ENCODE measurements at regions not wholly inside any gene's neighbourhood (a gene's known extent, or its start where the extent isn't known, plus 50 kb on each side); places are given as distances from the start of the nearest gene placed in this dataset.

DNA sequence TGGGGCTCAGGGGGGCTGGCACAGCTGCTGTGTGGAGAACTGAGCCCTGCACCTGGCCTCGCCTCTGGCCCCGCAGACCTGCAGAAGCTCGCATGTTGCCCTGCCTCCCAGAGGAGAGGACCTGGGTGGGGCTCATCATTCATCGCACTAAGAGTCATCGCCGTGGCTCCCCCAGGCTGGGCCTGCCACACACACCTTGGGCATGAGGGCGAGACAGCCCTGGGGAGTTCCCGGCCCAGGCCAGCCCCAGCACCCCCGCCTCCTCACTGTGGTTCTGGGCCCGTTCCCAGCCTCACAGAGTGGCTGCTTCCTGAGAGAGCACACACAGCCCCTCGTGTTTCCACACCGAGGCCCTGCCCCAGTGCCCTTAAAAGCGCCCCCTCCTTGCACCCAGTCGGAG is 694.6 kb downstream of the TBC1D22A start:
- DNase-seq (ENCODE audit: low read depth in 2 of 2): no peak

DNA sequence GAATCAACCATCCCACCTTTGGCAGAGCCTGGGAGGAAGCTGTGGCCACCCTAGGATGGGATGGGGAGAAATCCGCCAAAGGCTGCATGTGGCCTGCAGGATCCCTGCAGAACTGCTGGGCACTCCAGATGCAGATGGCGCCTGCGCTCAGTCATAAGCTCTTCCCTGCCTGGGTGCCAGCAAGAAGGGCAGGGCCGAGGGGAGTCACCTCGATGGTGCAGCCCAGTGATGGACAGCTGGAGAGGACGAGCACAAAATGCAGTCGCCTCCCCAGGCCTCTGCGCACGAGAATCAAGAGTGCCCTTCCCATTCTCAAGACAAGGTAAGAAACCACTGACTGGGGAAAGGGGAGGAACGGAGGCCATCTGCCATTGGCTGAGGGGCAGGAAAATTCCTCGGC is 693.6 kb downstream of the TBC1D22A start:
- no peak for DNase-seq (ENCODE audit: low read depth in 2 of 2)

DNA sequence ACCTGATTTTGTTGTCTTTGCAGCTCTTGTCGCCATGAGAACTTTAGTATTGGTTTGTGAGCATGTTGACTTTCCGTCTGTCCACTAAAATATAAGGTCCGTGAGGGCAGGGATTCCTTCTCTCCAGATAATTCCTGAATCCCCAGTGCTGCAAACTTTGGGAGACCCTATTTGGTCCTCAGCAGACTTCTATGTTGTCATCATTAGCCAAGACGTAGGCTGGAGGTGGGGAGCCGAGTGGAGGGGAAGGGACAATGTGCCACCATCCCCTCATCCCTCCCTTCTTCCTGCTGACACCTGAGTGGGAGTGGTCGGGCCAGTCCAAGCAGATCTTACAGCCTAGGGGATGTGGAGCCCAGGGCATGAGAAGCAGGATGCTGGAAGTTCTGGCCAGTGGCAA is 690.6 kb downstream of the TBC1D22A start:
- no peak for DNase-seq (ENCODE audit: low read depth in 2 of 2)

DNA sequence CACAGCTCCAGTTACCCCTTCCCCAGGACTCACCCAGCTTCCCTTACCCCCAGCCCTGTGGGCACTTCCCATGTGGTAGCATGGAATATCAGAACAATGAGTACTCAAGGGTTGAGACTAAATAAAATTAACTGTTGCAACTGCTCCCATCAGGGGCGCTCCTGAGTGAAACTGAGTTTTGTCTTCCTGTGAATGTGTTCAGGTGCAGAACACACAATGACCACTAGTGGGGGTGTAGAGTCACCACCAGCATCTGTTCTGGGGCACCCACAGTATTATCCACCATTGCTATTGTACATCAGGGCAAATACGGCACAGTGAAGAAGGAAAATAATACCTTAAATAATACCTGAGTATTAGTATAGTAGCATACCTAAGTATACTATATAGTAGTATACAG is 689.7 kb downstream of the TBC1D22A start:
- no peak for DNase-seq (ENCODE audit: low read depth in 2 of 2)

DNA sequence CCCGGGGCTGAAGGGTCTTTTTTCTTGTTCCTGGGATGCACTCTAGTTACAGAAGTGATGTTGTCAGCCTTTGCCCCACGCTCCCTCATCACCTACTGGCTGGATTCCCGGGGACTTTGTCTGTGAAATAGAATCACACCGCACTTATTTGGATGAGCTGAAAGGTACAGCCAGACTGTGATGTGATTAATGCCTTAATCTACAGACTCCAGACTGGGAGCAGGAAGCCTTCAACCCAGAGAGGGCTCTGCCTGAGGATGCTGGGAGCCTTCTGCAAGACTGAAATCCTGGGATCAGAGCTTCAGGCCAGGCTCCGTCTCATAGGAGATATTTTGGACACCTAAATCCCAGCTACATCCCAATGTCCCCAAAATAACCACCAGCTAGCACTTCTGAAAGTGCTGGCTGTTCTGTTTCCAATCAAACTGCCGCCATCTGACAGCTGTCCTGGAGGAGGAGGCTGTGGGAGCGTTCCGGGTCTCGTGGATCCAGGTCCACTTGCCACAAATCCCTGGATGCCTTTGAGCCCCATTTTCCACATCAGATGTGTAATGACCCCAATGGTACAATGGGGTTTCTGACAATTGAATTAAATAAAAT is 688.5 kb downstream of the TBC1D22A start:
- no peak for DNase-seq (ENCODE audit: low read depth in 2 of 2)

DNA sequence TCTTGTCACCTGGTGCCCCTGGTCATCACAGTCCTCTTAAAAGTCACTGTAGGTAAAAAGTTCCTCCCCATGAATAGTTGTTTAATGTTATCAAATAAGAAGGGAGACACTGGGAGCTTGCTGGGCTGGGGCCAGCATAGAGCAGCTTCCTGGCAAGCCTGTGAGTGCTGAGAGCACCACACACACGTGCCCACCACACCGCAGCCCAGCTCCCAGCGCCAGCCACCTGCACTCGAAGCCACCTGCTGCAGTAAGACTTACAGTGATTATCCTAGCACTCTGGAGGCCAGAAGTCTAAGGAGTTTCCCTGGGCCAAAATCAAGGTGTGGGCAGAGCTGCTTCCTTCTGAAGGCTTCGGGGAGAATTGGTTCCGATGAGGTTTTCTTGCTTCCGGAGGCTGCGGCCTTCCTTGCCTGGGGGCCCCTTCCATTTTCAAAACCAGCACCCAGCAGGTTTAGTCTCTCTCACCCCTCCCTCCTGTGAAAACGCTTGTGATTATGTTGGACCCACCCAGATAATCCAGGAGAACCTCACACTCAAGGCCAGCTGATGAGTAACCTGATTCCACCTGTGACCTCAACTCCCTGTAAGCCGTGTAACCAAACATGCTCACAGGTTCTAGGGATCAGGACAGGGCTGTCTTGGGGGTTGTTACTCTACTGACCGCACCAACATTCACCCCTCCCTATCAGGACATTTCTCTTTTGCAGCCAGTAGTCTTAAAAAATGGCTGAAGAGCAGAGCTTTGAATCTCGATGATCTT is 687.2 kb downstream of the TBC1D22A start:
- DNase-seq (ENCODE audit: low read depth in 2 of 2): no peak

DNA sequence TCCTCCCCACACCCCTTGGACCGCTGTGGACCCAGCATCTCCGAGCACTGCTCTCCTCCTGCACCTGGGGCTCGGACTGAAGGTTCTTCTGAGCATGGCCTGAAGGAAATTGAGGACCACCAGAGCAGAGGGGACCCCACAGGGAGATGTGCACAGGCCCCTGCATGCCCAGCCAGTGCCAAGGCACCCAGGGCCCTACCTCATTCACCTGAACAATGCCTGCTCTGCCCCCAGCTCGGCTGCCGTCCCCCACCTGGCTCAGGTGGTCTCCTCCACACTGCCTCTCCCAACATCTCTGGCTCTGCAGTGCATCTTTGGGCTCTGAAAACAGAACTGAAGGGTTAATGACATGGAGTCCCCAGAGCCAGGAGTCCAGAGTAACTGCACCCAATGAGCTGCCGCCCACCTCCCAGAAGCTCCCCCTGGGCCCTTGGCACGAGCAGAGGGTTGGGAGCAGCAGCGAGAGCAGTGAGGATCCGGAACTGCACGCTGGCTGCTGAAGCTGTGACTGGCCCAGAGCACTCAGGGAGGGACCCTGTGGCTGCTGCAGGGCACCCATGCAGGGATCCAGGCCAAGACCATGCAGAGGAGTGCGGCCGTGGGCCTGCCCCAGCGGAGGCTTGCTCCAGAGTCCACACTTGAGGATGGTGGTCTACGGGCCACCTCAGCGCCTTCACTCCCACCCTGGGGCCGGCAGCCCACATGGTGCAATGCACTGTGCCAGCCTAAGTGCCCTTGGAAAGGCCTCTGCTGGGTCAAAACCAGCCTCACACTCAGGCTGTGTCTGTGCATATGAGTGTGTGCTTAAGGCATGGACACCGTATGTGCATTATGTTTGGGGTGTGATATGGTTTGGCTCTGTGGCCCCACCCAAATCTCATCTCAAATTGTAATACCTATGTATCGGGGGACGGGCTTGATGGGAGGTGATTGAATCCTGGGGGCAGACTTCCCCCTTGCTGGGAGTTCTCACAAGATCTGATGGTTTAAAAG is 686.1 kb downstream of the TBC1D22A start:
- DNase-seq (ENCODE audit: low read depth in 2 of 2): no peak

DNA sequence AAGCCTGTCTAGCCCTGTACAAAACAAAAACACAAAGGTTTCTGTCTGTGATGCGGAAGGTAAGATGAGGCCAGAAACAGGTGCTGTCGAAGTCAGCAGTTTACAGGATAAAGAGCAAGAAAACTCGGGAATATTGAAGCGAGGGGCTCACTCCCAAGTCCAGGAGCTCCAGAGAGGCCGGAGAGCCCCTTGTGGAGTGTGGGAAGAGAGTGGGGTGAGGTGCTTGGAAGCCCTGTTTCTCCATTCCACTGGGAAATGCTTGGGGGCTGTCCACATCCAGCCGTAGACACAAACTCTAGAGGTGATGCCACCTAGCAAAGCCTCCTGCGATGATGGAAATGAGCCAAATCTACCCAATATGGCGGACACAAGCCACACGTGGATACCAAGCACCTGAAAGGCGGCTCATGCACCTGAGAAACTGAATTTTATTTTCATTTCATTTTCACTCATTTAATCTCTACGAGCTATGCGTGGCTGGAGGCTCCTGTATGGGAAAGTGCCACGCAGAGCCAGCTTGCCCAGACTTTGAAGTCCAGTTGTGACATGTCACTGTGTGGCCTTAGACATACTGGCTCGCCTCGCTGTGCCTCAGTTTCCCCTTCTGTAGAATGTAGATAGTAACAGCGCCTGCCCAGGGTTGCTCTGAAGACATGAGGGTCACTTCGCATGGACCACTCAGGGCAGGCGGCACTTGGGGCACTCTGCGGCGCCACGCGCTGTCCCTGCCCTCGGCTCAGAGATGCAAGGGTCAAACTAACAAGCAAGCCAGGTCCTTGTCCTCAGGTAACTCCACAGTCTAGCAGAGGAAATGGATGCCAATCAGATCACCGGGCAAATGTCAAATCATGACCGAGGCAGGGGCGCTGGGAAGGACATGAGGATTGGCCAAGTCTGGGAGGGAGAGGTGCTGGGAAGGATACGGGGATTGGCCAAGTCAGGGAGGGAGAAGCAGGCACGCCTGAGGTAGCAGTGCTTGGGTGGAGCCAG is 684.7 kb downstream of the TBC1D22A start:
- no peak for DNase-seq (ENCODE audit: low read depth in 2 of 2)

DNA sequence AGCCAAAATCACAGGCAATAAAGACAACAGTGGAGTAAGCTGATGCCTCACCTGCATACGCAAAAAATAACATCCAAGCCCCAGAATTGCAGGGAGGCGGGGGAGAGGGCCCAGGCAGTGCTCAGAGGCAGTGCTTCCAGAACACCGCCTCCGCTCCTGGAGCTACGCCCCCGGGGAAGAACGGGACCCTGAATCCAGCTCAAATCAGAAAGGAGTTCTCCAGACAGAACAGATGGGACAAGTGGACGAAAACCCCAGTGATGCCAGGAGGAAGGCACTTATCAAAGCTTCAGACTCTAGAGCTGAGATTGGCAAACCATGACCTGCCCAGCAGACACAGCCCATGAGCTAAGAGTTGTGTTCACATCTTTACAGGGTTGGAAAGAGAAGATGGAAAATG is 683.9 kb downstream of the TBC1D22A start:
- no peak for DNase-seq (ENCODE audit: low read depth in 2 of 2)

DNA sequence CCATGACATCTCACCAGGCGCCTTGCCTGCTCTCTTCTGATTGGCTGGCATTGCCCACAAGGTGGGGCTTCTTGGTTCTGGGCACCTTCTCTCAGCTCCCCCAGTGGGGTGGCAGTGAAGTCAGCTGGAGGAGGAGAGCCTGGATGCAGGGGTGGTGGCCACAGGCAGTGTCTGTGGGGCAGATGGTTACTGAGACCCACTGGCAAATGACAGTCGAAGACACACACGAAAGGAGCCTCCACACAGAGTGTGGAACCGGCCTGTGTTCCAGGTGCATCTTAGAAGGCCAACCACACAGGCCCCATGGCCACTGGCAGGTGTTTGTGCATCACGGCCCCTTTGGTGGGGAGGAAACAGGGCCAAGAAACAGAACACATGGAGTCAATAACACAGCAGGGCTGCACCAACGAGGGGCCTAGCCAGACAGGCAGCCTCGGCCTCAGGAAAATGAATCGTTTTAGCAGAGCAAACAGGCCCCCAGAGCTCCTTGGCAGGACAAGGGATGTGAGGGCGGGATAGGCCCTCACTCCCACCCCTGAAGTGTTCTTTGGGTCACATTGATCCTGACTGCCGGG is 683.4 kb downstream of the TBC1D22A start:
- no peak for DNase-seq (ENCODE audit: low read depth in 2 of 2)

DNA sequence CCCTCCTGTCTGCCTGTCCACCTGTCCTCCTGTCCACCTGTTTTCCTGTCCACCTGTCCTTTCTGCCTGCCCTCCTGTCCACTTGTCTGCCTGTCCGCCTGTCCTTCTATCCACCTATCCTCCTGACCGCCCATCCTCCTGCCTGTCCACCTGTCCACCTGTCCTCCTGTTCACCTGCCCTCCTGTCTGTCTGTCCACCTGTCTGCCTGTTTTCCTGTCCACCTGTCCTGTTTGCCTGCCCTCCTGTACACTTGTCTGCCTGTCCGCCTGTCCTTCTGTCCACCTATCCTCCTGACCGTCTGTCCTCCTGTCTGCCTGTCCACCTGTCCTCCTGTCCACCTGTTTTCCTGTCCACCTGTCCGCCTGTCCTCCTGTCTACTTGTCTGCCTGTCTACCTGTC is 682.8 kb downstream of the TBC1D22A start:
- DNase-seq (ENCODE audit: low read depth in 2 of 2): no peak

DNA sequence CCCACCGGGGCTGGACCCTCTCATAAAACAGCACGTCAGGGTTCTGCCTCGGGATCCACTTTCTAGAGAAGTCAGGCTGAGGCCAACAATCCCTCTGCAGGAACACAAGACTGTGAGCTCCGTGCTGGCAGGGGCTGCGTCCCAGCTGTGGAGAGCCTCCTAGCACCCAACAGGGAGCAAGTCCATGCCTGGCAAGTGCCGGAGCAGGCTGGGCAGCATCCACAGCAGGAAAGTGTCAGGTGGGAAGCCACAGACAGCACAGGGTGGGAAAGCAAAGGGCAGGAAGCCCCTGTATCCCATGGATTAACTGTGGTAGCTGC is 682.3 kb downstream of the TBC1D22A start:
- DNase-seq (ENCODE audit: low read depth in 2 of 2): no peak

DNA sequence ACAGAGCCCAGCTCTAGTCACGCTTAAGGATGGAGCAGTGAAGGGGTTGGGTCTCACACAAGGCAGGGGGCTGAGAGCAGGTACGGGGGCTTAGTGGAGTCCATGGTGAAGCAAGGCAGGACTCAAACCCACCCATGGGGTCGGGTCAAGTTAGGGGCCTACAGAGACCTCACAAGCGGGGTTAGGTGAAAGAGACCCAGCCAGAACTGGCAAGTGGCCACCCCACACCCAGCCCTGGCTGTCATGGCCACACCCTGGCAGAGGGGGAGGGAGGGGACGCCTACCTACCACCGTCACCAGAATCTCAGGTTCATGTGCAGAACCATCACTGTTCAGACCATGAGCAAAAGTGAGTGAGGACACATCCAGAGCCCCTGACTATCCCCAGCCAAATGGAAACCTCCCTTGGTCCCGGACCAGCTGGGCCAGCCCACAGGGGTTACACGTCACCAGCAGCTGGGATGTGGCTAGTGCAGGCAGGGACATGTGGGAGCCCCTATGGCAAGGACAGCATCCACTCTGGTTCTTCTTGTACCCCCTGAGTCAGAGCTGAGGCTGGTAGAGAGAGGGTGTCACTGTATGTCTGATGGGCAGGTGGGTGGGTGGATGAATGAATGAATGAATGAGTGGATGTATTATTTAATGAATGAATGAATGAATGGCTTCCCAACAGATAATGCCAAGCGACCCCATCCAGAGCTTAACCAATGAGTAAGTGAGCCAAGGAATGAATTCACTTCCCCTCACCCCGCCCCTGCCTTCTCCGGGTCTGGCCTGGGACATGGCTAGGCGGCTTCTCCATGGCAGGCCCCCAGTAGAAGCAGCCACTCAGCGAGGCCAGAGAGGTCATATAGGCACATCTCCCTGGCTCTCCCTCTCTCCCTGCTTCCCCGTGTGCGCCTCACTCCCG is 681.6 kb downstream of the TBC1D22A start:
- DNase-seq (ENCODE audit: low read depth in 2 of 2): no peak

DNA sequence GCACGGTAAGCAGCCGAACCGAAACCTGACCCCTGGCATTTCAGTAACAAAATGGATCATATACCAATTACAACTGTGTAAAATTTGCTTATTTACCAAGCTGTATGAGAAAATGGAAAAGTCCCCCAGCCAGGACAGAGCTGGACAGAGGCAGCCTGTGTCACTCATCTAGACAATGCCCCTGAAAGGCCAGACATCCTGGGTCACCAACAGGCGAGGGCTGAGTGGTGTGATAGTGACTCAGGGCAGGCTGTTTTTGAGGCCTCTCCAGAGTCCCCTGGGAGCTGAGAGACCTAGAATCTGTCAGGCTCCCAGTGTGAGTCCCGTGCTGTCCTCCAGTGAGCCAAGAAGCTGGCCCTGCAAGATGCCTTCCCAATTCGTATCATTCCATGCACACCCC is 680.4 kb downstream of the TBC1D22A start:
- DNase-seq (ENCODE audit: low read depth in 2 of 2): no peak

DNA sequence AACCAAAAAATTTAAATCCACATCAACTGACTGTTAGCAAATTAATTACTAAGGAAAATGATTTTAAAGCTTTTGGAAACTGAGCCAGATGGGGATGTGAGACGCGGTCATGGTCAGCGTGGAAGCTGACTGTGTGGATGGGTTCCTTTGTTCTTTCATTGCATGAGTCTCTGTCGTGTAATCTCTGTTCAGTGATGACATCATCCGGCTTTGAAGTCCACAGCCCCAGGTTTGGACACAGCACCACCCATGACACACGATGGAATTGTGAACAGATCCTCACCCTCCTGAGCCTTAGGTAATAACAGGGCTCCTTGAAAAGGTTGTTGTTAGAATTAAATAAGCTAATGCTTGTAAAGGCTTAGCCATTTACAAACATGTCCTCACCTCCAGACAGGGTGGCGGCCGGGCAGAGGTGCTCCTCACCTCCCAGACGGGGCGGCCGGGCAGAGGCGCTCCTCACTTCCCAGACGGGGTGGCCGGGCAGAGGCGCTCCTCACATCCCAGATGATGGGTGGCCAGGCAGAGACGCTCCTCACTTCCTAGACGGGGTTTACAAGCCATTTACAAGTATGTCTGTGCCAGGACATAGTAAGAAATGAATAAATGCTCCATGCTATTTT is 677.3 kb downstream of the TBC1D22A start:
- no peak for DNase-seq (ENCODE audit: low read depth in 2 of 2)

DNA sequence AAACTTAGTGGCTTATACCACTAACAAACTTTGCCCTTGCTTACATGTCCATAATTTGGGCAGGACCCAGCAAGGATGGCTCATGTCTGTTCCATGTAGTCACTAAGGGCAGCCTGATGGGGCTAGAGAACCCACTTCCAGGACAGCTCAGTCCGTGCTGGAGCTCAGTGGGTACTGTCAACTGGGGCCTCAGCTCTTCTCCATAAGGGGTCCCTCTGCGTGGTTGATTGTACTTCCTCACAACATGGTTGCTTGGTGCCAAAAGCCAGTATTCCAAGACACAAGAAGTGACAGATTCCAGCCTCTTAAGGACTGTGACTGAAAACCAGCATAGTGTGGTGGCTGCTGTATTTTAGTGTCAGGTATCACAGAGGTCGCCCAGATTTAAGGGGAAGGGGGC is 675.2 kb downstream of the TBC1D22A start:
- no peak for DNase-seq (ENCODE audit: low read depth in 2 of 2)

DNA sequence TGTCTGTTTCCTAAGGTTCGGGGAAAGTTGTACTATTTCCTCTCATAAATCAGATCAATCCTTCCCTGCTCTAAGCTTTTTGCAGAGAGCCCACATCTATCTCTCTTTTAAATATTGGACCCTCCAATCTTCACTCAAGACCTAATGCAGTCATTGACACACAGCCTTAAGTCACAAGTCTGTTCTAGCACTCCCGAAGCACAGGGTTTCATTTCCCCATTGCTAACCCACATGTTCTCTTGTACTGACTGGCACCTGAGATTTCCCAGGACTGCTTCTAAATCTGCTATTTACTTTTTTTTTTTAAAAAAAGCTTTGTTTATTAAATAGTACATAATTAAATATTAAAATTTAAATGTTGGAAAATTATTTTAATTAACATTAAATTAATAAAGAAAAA is 674.7 kb downstream of the TBC1D22A start:
- no peak for DNase-seq (ENCODE audit: low read depth in 2 of 2)

DNA sequence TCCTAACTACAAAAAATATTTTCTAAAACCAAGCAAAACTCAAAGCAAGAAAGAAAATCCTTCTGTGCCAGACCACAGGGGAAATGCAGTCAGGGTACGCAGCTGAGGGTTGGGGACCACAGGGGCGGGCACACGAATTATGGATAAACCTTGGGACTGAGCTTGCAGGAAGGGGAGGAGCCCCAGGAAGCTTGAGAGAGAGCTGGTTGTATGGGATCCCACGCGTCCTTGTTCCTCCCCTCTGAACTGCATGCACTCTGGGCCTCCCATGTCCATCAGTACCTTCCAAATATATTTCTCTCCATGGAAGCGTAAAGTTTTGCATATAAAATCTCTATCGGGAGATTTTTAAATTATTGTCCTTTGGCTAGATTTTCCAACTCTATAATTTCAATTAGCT is 673.4 kb downstream of the TBC1D22A start:
- DNase-seq (ENCODE audit: low read depth in 2 of 2): no peak

DNA sequence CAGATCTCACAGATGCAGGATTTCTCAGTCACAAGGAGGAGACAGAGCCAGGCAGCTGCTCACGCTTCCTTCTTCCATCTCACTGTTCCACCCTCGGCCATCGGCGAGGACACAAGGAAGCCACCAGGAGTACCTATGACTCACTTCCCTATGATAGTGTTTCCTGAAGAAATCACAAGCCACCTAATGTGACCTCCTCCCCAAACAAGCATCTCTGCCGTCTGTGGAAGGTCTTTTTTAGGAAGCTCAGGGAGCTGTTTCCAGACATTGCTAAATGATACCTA is 672.7 kb downstream of the TBC1D22A start:
- DNase-seq (ENCODE audit: low read depth in 2 of 2): no peak
